ENCODE measurements at regions not wholly inside any gene's neighbourhood (a gene's known extent, or its start where the extent isn't known, plus 50 kb on each side); places are given as distances from the start of the nearest gene placed in this dataset.

- Histone ChIP-seq H3K4me2 (no peak overlapping the region), H3K36me3 (no peaks in the 10 kb centered on the region), H3K27me3 (no peaks in the 10 kb centered on the region), H3K4me1 (no peaks in the 10 kb centered on the region), H3K9ac (no peak overlapping the region), H3F3A (ENCODE audit: low read depth) (no peaks in the 10 kb centered on the region), H3K79me2 (ENCODE audit: low read depth) (no peaks in the 10 kb centered on the region), H3K9me3 (ENCODE audit: low read depth) (no peaks in the 10 kb centered on the region), H2AFZ (replicated peaks) (no peak overlapping the region), H4K20me1 (ENCODE audit: low read depth) (no peaks in the 10 kb centered on the region), H3K27ac (no peak overlapping the region), H3K4me3 (no peak overlapping the region)
- H3K27me3 Mint-ChIP-seq (ENCODE audit: insufficient read depth, low read depth): no peaks in the 10 kb centered on the region
- peaks cover 5% of the 10 kb centered on the region for H3K36me3 Mint-ChIP-seq
- no peak overlapping the region for H3K4me3 Mint-ChIP-seq
- DNase-seq (ENCODE audit: low spot score): no peak
- no peak overlapping the region for H3K27ac Mint-ChIP-seq
- TF ChIP-seq EZH2 (IDR thresholded peaks at IDR 0.05) (no peak), CTCF (IDR thresholded peaks at IDR 0.05) (no peak), EZH2phosphoT487 (IDR thresholded peaks at IDR 0.05) (no peak)
- no peaks in the 10 kb centered on the region for H3K4me1 Mint-ChIP-seq
- H3K9me3 Mint-ChIP-seq: peaks cover 2% of the 10 kb centered on the region
Measured at GRCh38 chr5:20254748-20255147, 266.7 kb upstream of the CDH18 start.

GRCh38 chr5:20248118-20248517 lies 260.1 kb upstream of the CDH18 start:
- Histone ChIP-seq H3K27ac (no peak overlapping the region), H3K27me3 (no peaks in the 10 kb centered on the region), H4K20me1 (ENCODE audit: low read depth) (no peaks in the 10 kb centered on the region), H3K79me2 (ENCODE audit: low read depth) (no peaks in the 10 kb centered on the region), H3K4me2 (no peak overlapping the region), H3K4me1 (no peaks in the 10 kb centered on the region), H3K9ac (no peak overlapping the region), H3K4me3 (no peak overlapping the region), H3F3A (ENCODE audit: low read depth) (no peaks in the 10 kb centered on the region), H2AFZ (replicated peaks) (no peak overlapping the region), H3K36me3 (no peaks in the 10 kb centered on the region), H3K9me3 (ENCODE audit: low read depth) (no peaks in the 10 kb centered on the region)
- no peak overlapping the region for H3K27ac Mint-ChIP-seq
- DNase-seq (ENCODE audit: low spot score): no peak
- no peak overlapping the region for H3K4me3 Mint-ChIP-seq
- no peaks in the 10 kb centered on the region for H3K4me1 Mint-ChIP-seq
- H3K9me3 Mint-ChIP-seq: peaks cover 2% of the 10 kb centered on the region
- H3K27me3 Mint-ChIP-seq (ENCODE audit: insufficient read depth, low read depth): no peaks in the 10 kb centered on the region
- TF ChIP-seq EZH2 (IDR thresholded peaks at IDR 0.05) (no peak), EZH2phosphoT487 (IDR thresholded peaks at IDR 0.05) (no peak), CTCF (IDR thresholded peaks at IDR 0.05) (no peak)
- H3K36me3 Mint-ChIP-seq: peaks cover 1% of the 10 kb centered on the region

GRCh38 chr5:20245432-20245974 lies 257.5 kb upstream of the CDH18 start:
- no peaks in the 10 kb centered on the region for H3K79me2 ChIP-seq (ENCODE audit: low read depth)
- H3K4me2 ChIP-seq: no peak overlapping the region
- TF ChIP-seq EZH2phosphoT487 (IDR thresholded peaks at IDR 0.05): no peak
- TF ChIP-seq CTCF (IDR thresholded peaks at IDR 0.05): no peak
- TF ChIP-seq EZH2 (IDR thresholded peaks at IDR 0.05): no peak
- DNase-seq (ENCODE audit: low spot score): no peak
- no peak overlapping the region for H3K27ac ChIP-seq
- no peaks in the 10 kb centered on the region for H3F3A ChIP-seq (ENCODE audit: low read depth)
- Mint-ChIP-seq H3K4me1 (no peaks in the 10 kb centered on the region), H3K9me3 (no peaks in the 10 kb centered on the region), H3K27me3 (ENCODE audit: insufficient read depth, low read depth) (no peaks in the 10 kb centered on the region), H3K4me3 (no peak overlapping the region), H3K36me3 (no peaks in the 10 kb centered on the region), H3K27ac (no peak overlapping the region)
- no peaks in the 10 kb centered on the region for H4K20me1 ChIP-seq (ENCODE audit: low read depth)
- H3K4me1 ChIP-seq: no peaks in the 10 kb centered on the region
- no peaks in the 10 kb centered on the region for H3K36me3 ChIP-seq
- H3K4me3 ChIP-seq: no peak overlapping the region
- H3K9ac ChIP-seq: no peak overlapping the region
- H2AFZ ChIP-seq (replicated peaks): no peak overlapping the region
- no peaks in the 10 kb centered on the region for H3K27me3 ChIP-seq
- no peaks in the 10 kb centered on the region for H3K9me3 ChIP-seq (ENCODE audit: low read depth)
